Fibroblast of lung (primary cell): ENCODE measurements at regions not wholly inside any gene's neighbourhood (a gene's known extent, or its start where the extent isn't known, plus 50 kb on each side); places are given as distances from the start of the nearest gene placed in this dataset.

Source experiments
- DNase-seq, 2 donors: peaks; one replicate each; pipeline versions ENCODE4 v3.0.0 to v3.0.0-alpha.2; 2010; ENCODE audit warnings: low read depth in 2 of 2
- H2AFZ ChIP-seq: 2 replicates; pipeline ENCODE4 v1.5.1; 2012; ENCODE audit warnings: low read length, control low read depth, inconsistent platforms
- H3K27ac ChIP-seq: 2 replicates; pipeline ENCODE4 v1.5.1; 2011; ENCODE audit warnings: low read length, control low read depth; ENCODE audit not compliant: insufficient read depth
- H3K27me3 ChIP-seq: 2 replicates; pipeline ENCODE4 v1.5.1; 2011; ENCODE audit warnings: mild to moderate bottlenecking, low read length; ENCODE audit not compliant: control insufficient read depth, insufficient read depth
- H3K36me3 ChIP-seq: 2 replicates; pipeline ENCODE4 v1.5.1; 2011; ENCODE audit warnings: low read length; ENCODE audit not compliant: control insufficient read depth, insufficient read depth
- H3K4me1 ChIP-seq: 2 replicates; pipeline ENCODE4 v1.5.1; 2011; ENCODE audit warnings: low read length; ENCODE audit not compliant: control insufficient read depth, insufficient read depth; ENCODE audit errors: extremely low read depth
- H3K4me2 ChIP-seq: 2 replicates; pipeline ENCODE4 v1.5.1; 2011; ENCODE audit warnings: low read length, control low read depth; ENCODE audit not compliant: insufficient read depth; ENCODE audit errors: extremely low read depth
- H3K4me3 ChIP-seq, 4 experiments: fragments of 200-600 bp in 1 of 4; sonication (generic) in 1 of 4; replicated peaks in 1 of 4; 2 replicates each; pipeline ENCODE4 v1.5.1; 2011 to 2016; ENCODE audit warnings: low read length in 4 of 4, low read depth in 3 of 4, mild to moderate bottlenecking in 3 of 4, control low read depth in 2 of 4, inconsistent platforms in 1 of 4, mixed read lengths in 1 of 4; ENCODE audit not compliant: insufficient read depth in 1 of 4; ENCODE audit errors: control extremely low read depth in 1 of 4
- H3K79me2 ChIP-seq: 2 replicates; pipeline ENCODE4 v1.5.1; 2012; ENCODE audit warnings: mild to moderate bottlenecking, low read length, inconsistent platforms; ENCODE audit not compliant: control insufficient read depth, insufficient read depth
- H3K9ac ChIP-seq: 2 replicates; pipeline ENCODE4 v1.5.1; 2011; ENCODE audit warnings: mild to moderate bottlenecking, low read length, control low read depth; ENCODE audit not compliant: insufficient read depth
- H3K9me3 ChIP-seq: 2 replicates; pipeline ENCODE4 v1.5.1; 2012; ENCODE audit warnings: low read depth, low read length; ENCODE audit not compliant: control insufficient read depth, insufficient read depth
- H4K20me1 ChIP-seq: 2 replicates; pipeline ENCODE4 v1.5.1; 2011; ENCODE audit warnings: low read length; ENCODE audit not compliant: control insufficient read depth, insufficient read depth; ENCODE audit errors: extremely low read depth
- EZH2 ChIP-seq: IDR thresholded peaks from 2 replicates; pipeline ENCODE4 v1.5.1; 2012; ENCODE audit warnings: low read length, control low read depth, mild to moderate bottlenecking; ENCODE audit errors: missing control alignments
- TF ChIP-seq, protein P1 (sequence below), 2 donors: IDR thresholded peaks in 1 of 2; conservative IDR thresholded peaks in 1 of 2; 1 replicate in 1 of 2; 2 replicates in 1 of 2; pipeline ENCODE4 v1.5.1; 2011 to 2012; ENCODE audit warnings: low read length in 2 of 2, control low read depth in 1 of 2, inconsistent platforms in 1 of 2, low read depth in 1 of 2, mild to moderate bottlenecking in 1 of 2

DNA sequence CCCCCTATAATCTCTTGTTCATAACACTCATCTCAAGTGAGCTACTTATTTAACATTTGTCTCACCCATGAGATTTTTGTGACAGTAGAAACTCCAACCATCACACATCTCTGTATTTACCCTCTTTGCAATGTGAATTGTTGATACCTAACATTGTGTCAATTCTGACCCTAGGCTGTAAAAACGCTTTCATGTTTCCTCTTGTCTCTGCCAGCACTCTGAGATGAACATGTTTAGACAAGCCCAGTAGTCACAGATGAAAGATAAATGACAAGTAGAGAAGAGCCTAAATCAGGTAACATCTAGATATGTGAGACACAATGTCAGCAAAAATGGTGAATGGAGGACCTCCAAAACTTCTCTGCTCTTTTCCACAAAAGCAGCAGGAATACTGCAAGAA, 1254.5 kb upstream of the GOT2 start:
- Histone ChIP-seq H3K4me1 (no peaks in the 10 kb centered on the region), H3K9me3 (no peaks in the 10 kb centered on the region), H3K9ac (no peak overlapping the region), H3K27ac (no peak overlapping the region), H3K79me2 (no peaks in the 10 kb centered on the region), H3K4me2 (no peak overlapping the region), H4K20me1 (no peaks in the 10 kb centered on the region), H3K36me3 (no peaks in the 10 kb centered on the region), H2AFZ (no peak overlapping the region), H3K4me3 (no peak overlapping the region), H3K27me3 (no peaks in the 10 kb centered on the region)
- TF ChIP-seq EZH2: no peak
- TF ChIP-seq, protein P1, sequence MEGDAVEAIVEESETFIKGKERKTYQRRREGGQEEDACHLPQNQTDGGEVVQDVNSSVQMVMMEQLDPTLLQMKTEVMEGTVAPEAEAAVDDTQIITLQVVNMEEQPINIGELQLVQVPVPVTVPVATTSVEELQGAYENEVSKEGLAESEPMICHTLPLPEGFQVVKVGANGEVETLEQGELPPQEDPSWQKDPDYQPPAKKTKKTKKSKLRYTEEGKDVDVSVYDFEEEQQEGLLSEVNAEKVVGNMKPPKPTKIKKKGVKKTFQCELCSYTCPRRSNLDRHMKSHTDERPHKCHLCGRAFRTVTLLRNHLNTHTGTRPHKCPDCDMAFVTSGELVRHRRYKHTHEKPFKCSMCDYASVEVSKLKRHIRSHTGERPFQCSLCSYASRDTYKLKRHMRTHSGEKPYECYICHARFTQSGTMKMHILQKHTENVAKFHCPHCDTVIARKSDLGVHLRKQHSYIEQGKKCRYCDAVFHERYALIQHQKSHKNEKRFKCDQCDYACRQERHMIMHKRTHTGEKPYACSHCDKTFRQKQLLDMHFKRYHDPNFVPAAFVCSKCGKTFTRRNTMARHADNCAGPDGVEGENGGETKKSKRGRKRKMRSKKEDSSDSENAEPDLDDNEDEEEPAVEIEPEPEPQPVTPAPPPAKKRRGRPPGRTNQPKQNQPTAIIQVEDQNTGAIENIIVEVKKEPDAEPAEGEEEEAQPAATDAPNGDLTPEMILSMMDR (conservative IDR thresholded peaks at IDR 0.05 in 1 of 2, IDR thresholded peaks at IDR 0.05 in 1 of 2; ENCODE audit: low read depth in 1 of 2, low read length in 2 of 2): no peak
- no peak for DNase-seq

DNA sequence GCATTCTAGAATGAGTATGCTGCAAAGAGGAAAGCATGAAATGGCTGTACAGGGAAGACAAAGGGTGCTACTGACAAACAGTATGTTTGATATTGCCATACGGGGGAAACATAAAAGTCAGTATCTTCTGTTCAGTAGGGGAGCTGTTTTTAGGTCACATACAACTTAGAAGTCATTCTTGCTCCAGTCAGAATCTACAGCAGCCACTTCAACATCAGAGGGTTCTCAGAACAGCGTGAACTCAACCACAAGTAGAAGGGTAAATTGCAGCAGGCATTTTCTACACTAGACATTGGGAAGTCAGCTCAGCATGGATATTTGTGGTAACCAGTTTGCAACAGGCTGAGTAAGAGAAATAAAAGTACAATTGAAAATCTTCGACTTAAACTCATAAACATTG, 1241.8 kb upstream of the GOT2 start:
- TF ChIP-seq EZH2: no peak
- TF ChIP-seq, protein P1 (conservative IDR thresholded peaks at IDR 0.05 in 1 of 2, IDR thresholded peaks at IDR 0.05 in 1 of 2; ENCODE audit: low read depth in 1 of 2, low read length in 2 of 2): no peak

DNA sequence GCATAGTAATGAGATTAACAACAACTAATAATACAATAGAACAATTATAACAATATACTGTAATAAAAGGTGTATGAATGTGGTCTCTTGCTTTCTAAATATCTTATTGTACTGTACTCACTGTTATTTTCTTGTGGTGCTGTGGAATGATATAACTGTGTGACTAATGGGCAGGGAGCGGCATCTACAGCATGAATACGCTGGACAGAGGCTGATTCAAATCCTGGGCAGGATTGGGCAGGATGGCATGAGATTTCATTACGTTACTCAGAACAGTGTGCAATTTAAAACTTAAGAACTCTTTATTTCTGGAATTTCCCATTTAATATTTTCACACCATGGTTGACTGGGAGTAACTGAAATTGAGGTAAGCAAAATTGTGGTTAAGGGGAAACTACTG, 1239.8 kb upstream of the GOT2 start:
- no peak overlapping the region for H3K9ac ChIP-seq

More for the DNA sequence above, 1241.8 kb upstream of the GOT2 start:
- no peaks in the 10 kb centered on the region for H3K4me1 ChIP-seq
- H3K4me2 ChIP-seq: no peak overlapping the region
- H3K79me2 ChIP-seq: no peaks in the 10 kb centered on the region
- no peak overlapping the region for H3K27ac ChIP-seq
- no peaks in the 10 kb centered on the region for H3K36me3 ChIP-seq
- no peak overlapping the region for H3K9ac ChIP-seq
- no peak overlapping the region for H2AFZ ChIP-seq
- no peaks in the 10 kb centered on the region for H4K20me1 ChIP-seq
- DNase-seq: no peak
- H3K27me3 ChIP-seq: no peaks in the 10 kb centered on the region
- H3K9me3 ChIP-seq: no peaks in the 10 kb centered on the region
- H3K4me3 ChIP-seq: no peak overlapping the region

More for the DNA sequence above, 1239.8 kb upstream of the GOT2 start:
- DNase-seq: peak in 1 of 2 donors; percentile 58
- no peak overlapping the region for H3K4me2 ChIP-seq
- no peak overlapping the region for H2AFZ ChIP-seq
- H3K4me1 ChIP-seq: no peaks in the 10 kb centered on the region
- no peaks in the 10 kb centered on the region for H4K20me1 ChIP-seq
- H3K79me2 ChIP-seq: no peaks in the 10 kb centered on the region
- H3K36me3 ChIP-seq: no peaks in the 10 kb centered on the region
- H3K4me3 ChIP-seq: no peak overlapping the region
- H3K27me3 ChIP-seq: no peaks in the 10 kb centered on the region
- H3K9me3 ChIP-seq: no peaks in the 10 kb centered on the region
- no peak overlapping the region for H3K27ac ChIP-seq
- no peak for TF ChIP-seq EZH2
- TF ChIP-seq, protein P1 (conservative IDR thresholded peaks at IDR 0.05 in 1 of 2, IDR thresholded peaks at IDR 0.05 in 1 of 2; ENCODE audit: low read depth in 1 of 2, low read length in 2 of 2): no peak
